ENCODE measurements at regions not wholly inside any gene's neighbourhood (a gene's known extent, or its start where the extent isn't known, plus 50 kb on each side); places are given as distances from the start of the nearest gene placed in this dataset.
"Not testable (repeated sequence)": the region's sequence is repeated elsewhere in the genome, so short reads cannot be mapped to it uniquely, and the experiment has no call there.

- H3K4me3 ChIP-seq (ENCODE audit: low read depth in 1 of 2, low read length in 2 of 2), result no peak overlapping the region
- no peaks in the 10 kb centered on the region for H3K36me3 ChIP-seq (ENCODE audit: control insufficient read depth in 1 of 2, insufficient read depth in 2 of 2, low read length in 2 of 2)
- H3K4me1 ChIP-seq (ENCODE audit: control insufficient read depth in 1 of 2, insufficient read depth in 2 of 2, low read length in 2 of 2), result no peaks in the 10 kb centered on the region
- H3K9me3 ChIP-seq (ENCODE audit: control insufficient read depth in 1 of 2, low read length in 2 of 2), result no peaks in the 10 kb centered on the region
- H3K27ac ChIP-seq (ENCODE audit: low read length), result no peak overlapping the region
- H3K27me3 ChIP-seq (ENCODE audit: low read depth, low read length), result no peaks in the 10 kb centered on the region
Measured at GRCh38 chr4:160724063-160724462, 1439.7 kb downstream of the FSTL5 start.

DNA sequence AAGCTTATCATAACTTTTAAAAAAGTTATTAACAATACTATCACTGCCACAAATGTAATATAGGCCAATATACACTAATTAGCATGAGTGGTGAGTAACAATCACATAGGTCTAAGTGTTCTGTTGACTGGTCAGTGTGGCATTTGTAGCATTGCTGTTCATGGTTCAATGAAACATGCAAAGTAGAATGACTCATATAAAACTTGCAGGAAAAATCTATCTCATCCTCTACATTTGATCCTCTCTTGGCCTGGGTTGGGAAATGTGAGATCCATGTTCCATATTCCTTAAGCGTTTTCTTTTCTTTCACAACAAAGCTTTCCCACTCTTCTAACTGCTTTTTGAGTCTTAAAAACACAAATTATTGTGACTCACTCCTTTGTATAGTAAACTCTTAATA is 1418.7 kb downstream of the FSTL5 start:
- Histone ChIP-seq H3K27ac (ENCODE audit: low read length) (no peak overlapping the region), H3K27me3 (ENCODE audit: low read depth, low read length) (no peaks in the 10 kb centered on the region), H3K36me3 (ENCODE audit: control insufficient read depth in 1 of 2, insufficient read depth in 2 of 2, low read length in 2 of 2) (no peaks in the 10 kb centered on the region), H3K4me3 (ENCODE audit: low read depth in 1 of 2, low read length in 2 of 2) (no peak overlapping the region), H3K9me3 (ENCODE audit: control insufficient read depth in 1 of 2, low read length in 2 of 2) (no peaks in the 10 kb centered on the region), H3K4me1 (ENCODE audit: control insufficient read depth in 1 of 2, insufficient read depth in 2 of 2, low read length in 2 of 2) (no peaks in the 10 kb centered on the region)

DNA sequence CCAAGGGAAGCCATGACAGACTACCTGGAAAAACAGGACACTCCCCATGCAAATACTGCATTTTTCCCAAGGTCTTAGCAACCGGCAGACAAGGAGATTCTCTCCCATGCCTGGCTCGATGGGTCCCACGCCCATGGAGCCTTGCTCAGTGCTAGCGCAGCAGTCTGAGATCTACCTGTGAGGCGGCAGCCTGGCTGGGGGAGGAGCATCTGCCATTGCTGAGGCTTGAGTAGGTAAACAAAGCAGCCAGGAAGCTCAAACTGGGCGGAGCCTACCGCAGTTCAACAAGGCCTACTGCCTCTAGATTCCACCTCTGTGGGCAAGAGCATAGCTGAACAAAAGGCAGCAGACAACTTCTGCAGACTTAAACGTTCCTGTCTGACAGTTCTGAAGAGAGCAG is 1417.2 kb downstream of the FSTL5 start:
- not testable (repeated sequence) for H3K36me3 ChIP-seq (ENCODE audit: control insufficient read depth in 1 of 2, insufficient read depth in 2 of 2, low read length in 2 of 2); H3K4me3 ChIP-seq (ENCODE audit: low read depth in 1 of 2, low read length in 2 of 2); H3K9me3 ChIP-seq (ENCODE audit: control insufficient read depth in 1 of 2, low read length in 2 of 2); H3K4me1 ChIP-seq (ENCODE audit: control insufficient read depth in 1 of 2, insufficient read depth in 2 of 2, low read length in 2 of 2); H3K27ac ChIP-seq (ENCODE audit: low read length); H3K27me3 ChIP-seq (ENCODE audit: low read depth, low read length)

DNA sequence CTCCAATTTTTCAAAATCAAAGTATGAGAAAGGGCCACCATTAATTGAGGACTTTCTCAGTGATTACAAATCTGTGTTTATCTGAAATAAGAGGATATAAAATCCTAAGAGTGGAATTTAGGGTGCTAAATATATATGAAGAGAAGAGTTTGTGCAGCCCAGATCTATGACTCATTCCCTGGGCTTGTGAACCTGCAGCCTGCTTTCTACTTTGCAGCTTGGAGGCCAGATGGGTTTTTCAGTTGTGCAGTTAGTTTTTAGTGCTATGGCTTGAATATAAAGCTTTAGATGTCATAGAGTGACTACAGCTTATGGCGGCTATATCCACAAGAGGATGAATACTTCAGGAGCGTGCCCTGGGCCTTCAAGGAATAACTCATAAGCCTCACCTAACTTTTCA is 1391.1 kb downstream of the FSTL5 start:
- H3K4me1 ChIP-seq (ENCODE audit: control insufficient read depth in 1 of 2, insufficient read depth in 2 of 2, low read length in 2 of 2), result no peaks in the 10 kb centered on the region
- no peaks in the 10 kb centered on the region for H3K9me3 ChIP-seq (ENCODE audit: control insufficient read depth in 1 of 2, low read length in 2 of 2)
- no peaks in the 10 kb centered on the region for H3K36me3 ChIP-seq (ENCODE audit: control insufficient read depth in 1 of 2, insufficient read depth in 2 of 2, low read length in 2 of 2)
- H3K27ac ChIP-seq (ENCODE audit: low read length), result no peak overlapping the region
- no peak overlapping the region for H3K4me3 ChIP-seq (ENCODE audit: low read depth in 1 of 2, low read length in 2 of 2)
- no peaks in the 10 kb centered on the region for H3K27me3 ChIP-seq (ENCODE audit: low read depth, low read length)

GRCh38 chr4:160795216-160795615 is 1368.6 kb downstream of the FSTL5 start:
- no peak overlapping the region for H3K27ac ChIP-seq (ENCODE audit: low read length)
- H3K9me3 ChIP-seq (ENCODE audit: control insufficient read depth in 1 of 2, low read length in 2 of 2), result peaks cover 3 to 6% of the 10 kb centered on the region in 2 donors
- no peaks in the 10 kb centered on the region for H3K27me3 ChIP-seq (ENCODE audit: low read depth, low read length)
- H3K4me3 ChIP-seq (ENCODE audit: low read depth in 1 of 2, low read length in 2 of 2), result no peak overlapping the region
- H3K4me1 ChIP-seq (ENCODE audit: control insufficient read depth in 1 of 2, insufficient read depth in 2 of 2, low read length in 2 of 2), result no peaks in the 10 kb centered on the region
- no peaks in the 10 kb centered on the region for H3K36me3 ChIP-seq (ENCODE audit: control insufficient read depth in 1 of 2, insufficient read depth in 2 of 2, low read length in 2 of 2)

DNA sequence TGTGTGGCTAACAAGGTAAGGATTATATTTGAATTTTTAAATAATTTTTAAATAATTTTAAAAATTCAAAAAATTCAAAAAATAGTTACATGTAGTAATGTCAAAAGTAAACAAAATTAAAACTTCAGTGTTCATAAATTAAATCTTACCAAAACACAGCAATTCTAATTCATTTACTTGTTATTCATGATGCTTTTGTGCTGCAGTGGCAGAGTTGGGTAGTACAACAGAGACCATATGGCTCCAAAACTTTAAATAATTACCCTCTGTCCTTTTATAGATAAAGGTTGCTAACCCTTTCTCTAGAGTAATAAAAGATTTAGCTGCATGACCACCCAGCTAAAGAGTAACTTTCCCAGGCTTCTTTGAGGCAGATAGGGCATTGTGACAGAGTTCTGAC is 1355.6 kb downstream of the FSTL5 start:
- no peak overlapping the region for H3K27ac ChIP-seq (ENCODE audit: low read length)
- H3K36me3 ChIP-seq (ENCODE audit: control insufficient read depth in 1 of 2, insufficient read depth in 2 of 2, low read length in 2 of 2), result no peaks in the 10 kb centered on the region
- H3K9me3 ChIP-seq (ENCODE audit: control insufficient read depth in 1 of 2, low read length in 2 of 2), result no peaks in the 10 kb centered on the region
- no peaks in the 10 kb centered on the region for H3K27me3 ChIP-seq (ENCODE audit: low read depth, low read length)
- H3K4me3 ChIP-seq (ENCODE audit: low read depth in 1 of 2, low read length in 2 of 2), result no peak overlapping the region
- H3K4me1 ChIP-seq (ENCODE audit: control insufficient read depth in 1 of 2, insufficient read depth in 2 of 2, low read length in 2 of 2), result no peaks in the 10 kb centered on the region

- no peak overlapping the region for H3K4me3 ChIP-seq (ENCODE audit: low read depth in 1 of 2, low read length in 2 of 2)
- H3K9me3 ChIP-seq (ENCODE audit: control insufficient read depth in 1 of 2, low read length in 2 of 2), result no peaks in the 10 kb centered on the region
- no peak overlapping the region for H3K27ac ChIP-seq (ENCODE audit: low read length)
- H3K36me3 ChIP-seq (ENCODE audit: control insufficient read depth in 1 of 2, insufficient read depth in 2 of 2, low read length in 2 of 2), result no peaks in the 10 kb centered on the region
- no peaks in the 10 kb centered on the region for H3K27me3 ChIP-seq (ENCODE audit: low read depth, low read length)
- no peaks in the 10 kb centered on the region for H3K4me1 ChIP-seq (ENCODE audit: control insufficient read depth in 1 of 2, insufficient read depth in 2 of 2, low read length in 2 of 2)
Measured at GRCh38 chr4:160809576-160809975, 1354.2 kb downstream of the FSTL5 start.

GRCh38 chr4:160810424-160810823 is 1353.4 kb downstream of the FSTL5 start:
- Histone ChIP-seq H3K36me3 (ENCODE audit: control insufficient read depth in 1 of 2, insufficient read depth in 2 of 2, low read length in 2 of 2) (no peaks in the 10 kb centered on the region), H3K4me3 (ENCODE audit: low read depth in 1 of 2, low read length in 2 of 2) (no peak overlapping the region), H3K4me1 (ENCODE audit: control insufficient read depth in 1 of 2, insufficient read depth in 2 of 2, low read length in 2 of 2) (no peaks in the 10 kb centered on the region), H3K27me3 (ENCODE audit: low read depth, low read length) (no peaks in the 10 kb centered on the region), H3K9me3 (ENCODE audit: control insufficient read depth in 1 of 2, low read length in 2 of 2) (no peaks in the 10 kb centered on the region), H3K27ac (ENCODE audit: low read length) (no peak overlapping the region)

GRCh38 chr4:160810941-160811340 is 1352.9 kb downstream of the FSTL5 start:
- Histone ChIP-seq H3K4me1 (ENCODE audit: control insufficient read depth in 1 of 2, insufficient read depth in 2 of 2, low read length in 2 of 2) (no peaks in the 10 kb centered on the region), H3K36me3 (ENCODE audit: control insufficient read depth in 1 of 2, insufficient read depth in 2 of 2, low read length in 2 of 2) (no peaks in the 10 kb centered on the region), H3K4me3 (ENCODE audit: low read depth in 1 of 2, low read length in 2 of 2) (no peak overlapping the region), H3K9me3 (ENCODE audit: control insufficient read depth in 1 of 2, low read length in 2 of 2) (no peaks in the 10 kb centered on the region), H3K27me3 (ENCODE audit: low read depth, low read length) (no peaks in the 10 kb centered on the region), H3K27ac (ENCODE audit: low read length) (no peak overlapping the region)

- Histone ChIP-seq H3K27ac (ENCODE audit: low read length) (no peak overlapping the region), H3K4me3 (ENCODE audit: low read depth in 1 of 2, low read length in 2 of 2) (no peak overlapping the region), H3K27me3 (ENCODE audit: low read depth, low read length) (no peaks in the 10 kb centered on the region), H3K36me3 (ENCODE audit: control insufficient read depth in 1 of 2, insufficient read depth in 2 of 2, low read length in 2 of 2) (no peaks in the 10 kb centered on the region), H3K9me3 (ENCODE audit: control insufficient read depth in 1 of 2, low read length in 2 of 2) (no peaks in the 10 kb centered on the region), H3K4me1 (ENCODE audit: control insufficient read depth in 1 of 2, insufficient read depth in 2 of 2, low read length in 2 of 2) (no peaks in the 10 kb centered on the region)
Measured at GRCh38 chr4:160811956-160812355, 1351.8 kb downstream of the FSTL5 start.

- Histone ChIP-seq H3K9me3 (ENCODE audit: control insufficient read depth in 1 of 2, low read length in 2 of 2) (no peaks in the 10 kb centered on the region), H3K27ac (ENCODE audit: low read length) (no peak overlapping the region), H3K27me3 (ENCODE audit: low read depth, low read length) (no peaks in the 10 kb centered on the region), H3K4me1 (ENCODE audit: control insufficient read depth in 1 of 2, insufficient read depth in 2 of 2, low read length in 2 of 2) (no peaks in the 10 kb centered on the region), H3K36me3 (ENCODE audit: control insufficient read depth in 1 of 2, insufficient read depth in 2 of 2, low read length in 2 of 2) (no peaks in the 10 kb centered on the region), H3K4me3 (ENCODE audit: low read depth in 1 of 2, low read length in 2 of 2) (no peak overlapping the region)
Measured at GRCh38 chr4:160814726-160815125, 1349.1 kb downstream of the FSTL5 start.

DNA sequence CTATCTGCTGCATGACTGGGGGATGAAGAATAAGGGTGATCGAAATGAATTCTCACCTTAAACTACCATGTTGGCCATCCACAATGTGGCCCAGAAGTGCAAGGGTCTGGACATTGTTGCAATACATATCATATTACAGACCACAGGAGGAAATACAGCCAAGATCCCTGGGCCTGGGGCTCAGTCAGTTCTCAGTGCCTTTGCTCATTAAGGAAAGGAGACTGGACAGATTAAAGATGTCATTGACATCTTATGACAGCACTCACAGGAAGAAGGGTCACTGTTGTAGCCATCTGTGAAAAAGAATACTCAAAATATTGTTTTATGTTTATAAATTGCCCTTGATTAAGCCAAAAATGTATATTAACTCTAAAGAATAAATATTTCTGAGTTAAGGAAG is 1345.2 kb downstream of the FSTL5 start:
- Histone ChIP-seq H3K9me3 (ENCODE audit: control insufficient read depth in 1 of 2, low read length in 2 of 2) (no peaks in the 10 kb centered on the region), H3K27me3 (ENCODE audit: low read depth, low read length) (no peaks in the 10 kb centered on the region), H3K27ac (ENCODE audit: low read length) (no peak overlapping the region), H3K4me1 (ENCODE audit: control insufficient read depth in 1 of 2, insufficient read depth in 2 of 2, low read length in 2 of 2) (no peaks in the 10 kb centered on the region), H3K36me3 (ENCODE audit: control insufficient read depth in 1 of 2, insufficient read depth in 2 of 2, low read length in 2 of 2) (no peaks in the 10 kb centered on the region), H3K4me3 (ENCODE audit: low read depth in 1 of 2, low read length in 2 of 2) (no peak overlapping the region)
